BE2C (cell line): ENCODE measurements at regions not wholly inside any gene's neighbourhood (a gene's known extent, or its start where the extent isn't known, plus 50 kb on each side); places are given as distances from the start of the nearest gene placed in this dataset.

Experiments
- DNase-seq: peaks from one replicate; pipeline ENCODE4 v3.0.0-alpha.2; 2020
- H3K27me3 ChIP-seq: fragments of 250-450 bp; sonication (Bioruptor Pico); 2 replicates; pipeline ENCODE4 v1.5.1; 2020; ENCODE audit warnings: mild to moderate bottlenecking
- H3K36me3 ChIP-seq: fragments of 250-450 bp; sonication (Bioruptor Pico); 2 replicates; pipeline ENCODE4 v1.5.1; 2020; ENCODE audit warnings: mild to moderate bottlenecking
- H3K4me1 ChIP-seq: fragments of 250-450 bp; sonication (Bioruptor Pico); 2 replicates; pipeline ENCODE4 v1.5.1; 2020
- H3K4me3 ChIP-seq: 2 replicates; pipeline ENCODE4 v1.5.1; 2011; ENCODE audit warnings: low read depth, low read length
- H3K9me3 ChIP-seq: fragments of 250-450 bp; sonication (Bioruptor Pico); 2 replicates; pipeline ENCODE4 v1.5.1; 2020
- TF ChIP-seq, protein P1 (sequence below): IDR thresholded peaks from 2 replicates; pipeline ENCODE4 v1.5.1; 2012; ENCODE audit warnings: mild to moderate bottlenecking, low read depth, low read length

DNA sequence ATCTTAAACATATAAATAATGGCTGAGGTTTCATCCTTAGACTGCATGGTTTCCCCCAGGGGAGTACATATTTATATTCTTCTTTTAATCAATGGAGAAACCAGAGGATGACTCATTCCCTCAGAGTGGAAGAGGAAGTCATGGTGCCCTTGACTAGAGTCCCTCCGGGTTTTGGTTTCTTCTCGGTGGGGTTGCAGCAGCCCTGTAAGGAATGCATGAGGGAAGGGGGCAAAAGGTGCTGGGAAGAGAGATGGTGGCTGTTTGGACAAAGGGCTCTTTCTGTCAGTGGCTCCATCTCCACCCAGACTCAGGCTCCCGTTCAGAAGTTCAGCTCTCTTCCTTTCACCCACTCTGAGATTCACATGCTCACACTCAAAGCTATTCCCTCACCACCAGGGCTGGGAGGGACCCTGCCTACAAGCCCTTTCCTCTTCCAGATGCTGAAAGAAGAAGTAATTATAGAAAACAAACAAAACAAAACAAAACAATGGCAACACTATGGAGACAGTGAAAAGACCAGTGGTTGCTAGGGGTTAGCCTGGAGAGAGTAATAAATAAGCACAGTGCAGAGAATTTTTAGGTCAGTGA lies 129.8 kb upstream of the IL12B start:
- Histone ChIP-seq H3K36me3 (no peaks in the 10 kb centered on the region), H3K4me3 (no peak overlapping the region), H3K4me1 (peaks cover 14% of the 10 kb centered on the region), H3K27me3 (no peaks in the 10 kb centered on the region), H3K9me3 (no peaks in the 10 kb centered on the region)
- TF ChIP-seq, protein P1, sequence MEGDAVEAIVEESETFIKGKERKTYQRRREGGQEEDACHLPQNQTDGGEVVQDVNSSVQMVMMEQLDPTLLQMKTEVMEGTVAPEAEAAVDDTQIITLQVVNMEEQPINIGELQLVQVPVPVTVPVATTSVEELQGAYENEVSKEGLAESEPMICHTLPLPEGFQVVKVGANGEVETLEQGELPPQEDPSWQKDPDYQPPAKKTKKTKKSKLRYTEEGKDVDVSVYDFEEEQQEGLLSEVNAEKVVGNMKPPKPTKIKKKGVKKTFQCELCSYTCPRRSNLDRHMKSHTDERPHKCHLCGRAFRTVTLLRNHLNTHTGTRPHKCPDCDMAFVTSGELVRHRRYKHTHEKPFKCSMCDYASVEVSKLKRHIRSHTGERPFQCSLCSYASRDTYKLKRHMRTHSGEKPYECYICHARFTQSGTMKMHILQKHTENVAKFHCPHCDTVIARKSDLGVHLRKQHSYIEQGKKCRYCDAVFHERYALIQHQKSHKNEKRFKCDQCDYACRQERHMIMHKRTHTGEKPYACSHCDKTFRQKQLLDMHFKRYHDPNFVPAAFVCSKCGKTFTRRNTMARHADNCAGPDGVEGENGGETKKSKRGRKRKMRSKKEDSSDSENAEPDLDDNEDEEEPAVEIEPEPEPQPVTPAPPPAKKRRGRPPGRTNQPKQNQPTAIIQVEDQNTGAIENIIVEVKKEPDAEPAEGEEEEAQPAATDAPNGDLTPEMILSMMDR, result no peak
- DNase-seq, result no peak

DNA sequence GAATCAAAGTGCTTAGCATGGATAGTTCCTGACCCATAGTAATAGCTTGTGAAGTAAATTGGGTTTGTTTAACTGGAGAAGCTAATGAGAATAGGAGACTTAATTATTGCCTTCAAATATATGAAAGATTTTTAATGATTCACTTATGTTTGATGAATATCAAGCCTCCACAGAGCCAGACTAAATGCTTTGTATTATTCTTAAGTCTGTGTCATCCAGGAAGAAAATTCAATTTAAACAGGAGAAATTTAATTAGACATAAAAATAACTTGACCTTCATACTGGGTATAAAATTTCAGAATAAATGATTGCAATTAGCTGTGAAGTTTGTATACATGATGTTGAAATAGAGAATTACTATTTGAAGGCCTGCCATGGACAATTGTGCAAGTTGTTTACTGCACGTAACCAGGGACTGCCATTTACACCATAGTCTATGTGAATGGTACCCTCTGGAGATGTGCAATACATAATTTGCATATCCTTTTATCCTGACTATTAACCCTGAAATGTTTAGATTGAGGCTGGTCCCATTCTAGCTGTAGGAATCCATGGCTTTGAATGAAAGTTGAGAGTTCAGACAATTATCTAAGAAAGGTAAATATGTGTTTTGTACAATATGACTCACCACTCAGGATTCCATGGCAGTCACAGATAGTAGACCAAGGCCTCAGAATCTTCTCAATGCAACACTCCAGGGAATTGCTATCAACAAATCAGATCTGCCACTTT lies 133.5 kb upstream of the IL12B start:
- Histone ChIP-seq H3K36me3 (no peaks in the 10 kb centered on the region), H3K4me1 (peaks cover 14% of the 10 kb centered on the region), H3K27me3 (no peaks in the 10 kb centered on the region), H3K4me3 (no peak overlapping the region), H3K9me3 (no peaks in the 10 kb centered on the region)
- TF ChIP-seq, protein P1, result no peak
- DNase-seq, result no peak

DNA sequence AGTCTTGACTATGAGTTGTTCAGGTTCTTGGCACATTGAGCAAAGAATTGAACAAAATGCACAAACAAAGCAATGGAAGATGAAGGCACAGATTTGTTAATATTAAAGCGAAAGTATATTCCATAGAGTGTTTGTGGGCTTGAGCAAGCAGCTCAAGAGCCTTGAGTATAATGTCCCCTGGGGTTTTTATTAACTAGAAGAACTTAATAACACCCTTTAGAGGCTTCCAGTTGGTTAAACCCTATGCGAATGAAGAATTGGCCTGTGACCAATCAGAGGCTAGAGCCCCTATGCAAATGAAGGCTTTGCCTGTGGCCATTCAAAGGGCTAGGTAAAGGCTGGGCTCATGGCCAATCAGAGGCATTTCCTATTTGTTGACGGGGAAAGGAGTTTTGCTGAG lies 135.3 kb upstream of the IL12B start:
- no peak for DNase-seq
- no peaks in the 10 kb centered on the region for H3K9me3 ChIP-seq
- no peaks in the 10 kb centered on the region for H3K27me3 ChIP-seq
- TF ChIP-seq, protein P1, result no peak
- H3K4me3 ChIP-seq, result no peak overlapping the region
- H3K4me1 ChIP-seq, result peaks cover 14% of the 10 kb centered on the region
- no peaks in the 10 kb centered on the region for H3K36me3 ChIP-seq

GRCh38 chr5:159467666-159468065 lies 137.4 kb upstream of the IL12B start:
- Histone ChIP-seq H3K9me3 (no peaks in the 10 kb centered on the region), H3K36me3 (no peaks in the 10 kb centered on the region), H3K27me3 (no peaks in the 10 kb centered on the region), H3K4me1 (peaks cover 14% of the 10 kb centered on the region), H3K4me3 (no peak overlapping the region)
- DNase-seq, result no peak
- TF ChIP-seq, protein P1, result no peak

GRCh38 chr5:159469496-159470372 lies 139.4 kb upstream of the IL12B start:
- TF ChIP-seq, protein P1, result no peak
- Histone ChIP-seq H3K4me3 (no peak overlapping the region), H3K27me3 (no peaks in the 10 kb centered on the region), H3K4me1 (no peaks in the 10 kb centered on the region; the same call in 1 of the 2 replicates), H3K36me3 (no peaks in the 10 kb centered on the region), H3K9me3 (no peaks in the 10 kb centered on the region)
- DNase-seq, result no peak
